ENCODE measurements at regions not wholly inside any gene's neighbourhood (a gene's known extent, or its start where the extent isn't known, plus 50 kb on each side); places are given as distances from the start of the nearest gene placed in this dataset. TPM values are rescaled to one million over a fixed set of nuclear protein-coding genes. Genes with fewer than 3 reads are reported as not detected.

DNA sequence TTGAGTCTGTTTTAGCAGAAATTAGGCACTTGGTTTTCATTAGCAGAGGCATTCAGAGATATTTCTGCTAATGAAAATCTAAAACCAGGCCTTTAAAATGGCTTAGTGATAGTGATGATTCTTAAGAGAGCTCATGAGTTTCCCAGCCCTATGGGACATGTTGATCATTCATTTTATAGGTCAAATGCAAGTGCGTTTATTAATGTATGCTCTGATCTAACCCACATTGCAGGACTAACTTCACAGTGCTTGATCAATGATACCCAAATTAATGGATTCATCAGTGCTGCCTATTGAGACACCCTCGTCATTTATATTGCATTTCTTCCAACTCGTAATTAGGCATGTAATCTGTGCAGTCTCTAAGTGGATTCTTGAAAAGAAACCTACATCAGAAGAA lies 54.7 kb upstream of the ETAA1 start:
- Histone ChIP-seq H3K9me3 (ENCODE audit: control extremely low read depth in 1 of 3, control insufficient read depth in 2 of 3, insufficient read depth in 1 of 3, low read length in 2 of 3) (no peaks in the 10 kb centered on the region), H3K4me3 (ENCODE audit: control extremely low read depth in 1 of 5, extremely low read depth in 1 of 5, insufficient read depth in 1 of 5, low read depth in 2 of 5, low read length in 4 of 5) (no peak overlapping the region), H3K27me3 (replicated peaks in 1 of 4; ENCODE audit: control extremely low read depth in 1 of 4, control insufficient read depth in 3 of 4, insufficient read depth in 4 of 4, low read length in 3 of 4) (no peaks in the 10 kb centered on the region), H4K20me1 (ENCODE audit: control insufficient read depth, insufficient read depth, low read length, poor library complexity, severe bottlenecking) (no peaks in the 10 kb centered on the region), H3K27ac (ENCODE audit: low read length in 2 of 2) (no peak overlapping the region), H3K79me2 (ENCODE audit: control insufficient read depth, insufficient read depth, low read length) (no peaks in the 10 kb centered on the region), H3K4me1 (ENCODE audit: control insufficient read depth in 2 of 2, insufficient read depth in 2 of 2, low read length in 2 of 2) (no peaks in the 10 kb centered on the region), H3K4me2 (replicated peaks; ENCODE audit: low read depth, low read length, poor library complexity, severe bottlenecking) (no peak overlapping the region), H3K36me3 (replicated peaks in 1 of 2; ENCODE audit: control extremely low read depth in 1 of 2, control insufficient read depth in 1 of 2, extremely low read depth in 1 of 2, insufficient read depth in 2 of 2, low read length in 1 of 2) (no peaks in the 10 kb centered on the region), H3K9ac (ENCODE audit: low read length) (no peak overlapping the region), H2AFZ (ENCODE audit: insufficient read depth, low read depth, low read length, poor library complexity, severe bottlenecking) (no peak overlapping the region)
- intact Hi-C loops (cut with micrococcal nuclease) = no loop called here
- ATAC-seq (ENCODE audit: low read depth) = no peak
- Mint-ChIP-seq H3K9me3 (ENCODE audit: insufficient read depth) (no peaks in the 10 kb centered on the region), H3K27me3 (peaks cover 11% of the 10 kb centered on the region), H3K27ac (no peak overlapping the region), H3K4me3 (no peak overlapping the region), H3K4me1 (no peaks in the 10 kb centered on the region)
- CTCF ChIA-PET = no interaction called here
- TF ChIP-seq EZH2 (IDR thresholded peaks at IDR 0.05; ENCODE audit: borderline replicate concordance, insufficient read depth, low read depth, low read length, poor library complexity, severe bottlenecking) = no peak
- TF ChIP-seq, protein P1, sequence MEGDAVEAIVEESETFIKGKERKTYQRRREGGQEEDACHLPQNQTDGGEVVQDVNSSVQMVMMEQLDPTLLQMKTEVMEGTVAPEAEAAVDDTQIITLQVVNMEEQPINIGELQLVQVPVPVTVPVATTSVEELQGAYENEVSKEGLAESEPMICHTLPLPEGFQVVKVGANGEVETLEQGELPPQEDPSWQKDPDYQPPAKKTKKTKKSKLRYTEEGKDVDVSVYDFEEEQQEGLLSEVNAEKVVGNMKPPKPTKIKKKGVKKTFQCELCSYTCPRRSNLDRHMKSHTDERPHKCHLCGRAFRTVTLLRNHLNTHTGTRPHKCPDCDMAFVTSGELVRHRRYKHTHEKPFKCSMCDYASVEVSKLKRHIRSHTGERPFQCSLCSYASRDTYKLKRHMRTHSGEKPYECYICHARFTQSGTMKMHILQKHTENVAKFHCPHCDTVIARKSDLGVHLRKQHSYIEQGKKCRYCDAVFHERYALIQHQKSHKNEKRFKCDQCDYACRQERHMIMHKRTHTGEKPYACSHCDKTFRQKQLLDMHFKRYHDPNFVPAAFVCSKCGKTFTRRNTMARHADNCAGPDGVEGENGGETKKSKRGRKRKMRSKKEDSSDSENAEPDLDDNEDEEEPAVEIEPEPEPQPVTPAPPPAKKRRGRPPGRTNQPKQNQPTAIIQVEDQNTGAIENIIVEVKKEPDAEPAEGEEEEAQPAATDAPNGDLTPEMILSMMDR (IDR thresholded peaks at IDR 0.05) = no peak
- WGBS (ENCODE audit: insufficient coverage) = no CpG with 5 or more reads among the region's 3 CpGs
- POLR2A ChIA-PET = no interaction called here
- no peak for DNase-seq

DNA sequence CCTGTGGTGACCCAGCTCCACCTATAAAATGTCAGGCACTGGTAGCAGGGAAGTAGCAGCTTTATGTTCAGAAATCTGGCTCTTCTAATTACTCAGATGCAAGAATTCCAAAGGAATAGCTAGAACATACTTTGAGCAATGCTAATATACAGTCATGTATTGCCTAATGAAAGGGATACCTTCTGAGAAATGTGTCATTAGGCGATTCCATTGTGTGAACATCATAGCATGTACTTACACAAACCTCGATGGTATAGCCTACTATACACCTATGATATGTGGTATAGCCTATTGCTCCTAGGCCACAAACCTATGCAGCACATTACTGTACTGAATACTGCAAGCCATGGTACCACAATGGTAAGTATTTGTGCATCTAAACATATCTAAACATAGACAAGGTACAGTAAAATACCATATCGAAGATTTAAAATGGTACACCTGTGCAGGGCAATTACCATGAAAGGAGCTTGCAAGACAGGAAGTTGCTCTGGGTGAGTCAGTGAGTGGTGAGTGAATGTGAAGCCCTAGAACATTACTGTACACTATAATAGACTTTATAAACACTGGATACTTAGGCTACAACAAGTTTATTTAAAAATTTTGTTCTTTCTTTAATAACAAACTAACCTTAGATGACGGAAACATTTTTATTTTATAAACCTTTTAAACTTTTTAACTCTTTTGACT lies 50.3 kb upstream of the ETAA1 start:
- Histone ChIP-seq H3K36me3 (replicated peaks in 1 of 2; ENCODE audit: control extremely low read depth in 1 of 2, control insufficient read depth in 1 of 2, extremely low read depth in 1 of 2, insufficient read depth in 2 of 2, low read length in 1 of 2) (no peaks in the 10 kb centered on the region), H3K4me3 (ENCODE audit: control extremely low read depth in 1 of 5, extremely low read depth in 1 of 5, insufficient read depth in 1 of 5, low read depth in 2 of 5, low read length in 4 of 5) (no peak overlapping the region), H3K9me3 (ENCODE audit: control extremely low read depth in 1 of 3, control insufficient read depth in 2 of 3, insufficient read depth in 1 of 3, low read length in 2 of 3) (peaks cover 0 to 8% (median 1%) of the 10 kb centered on the region in 3 donors), H4K20me1 (ENCODE audit: control insufficient read depth, insufficient read depth, low read length, poor library complexity, severe bottlenecking) (no peaks in the 10 kb centered on the region), H3K9ac (ENCODE audit: low read length) (no peak overlapping the region), H3K4me2 (replicated peaks; ENCODE audit: low read depth, low read length, poor library complexity, severe bottlenecking) (no peak overlapping the region), H3K4me1 (ENCODE audit: control insufficient read depth in 2 of 2, insufficient read depth in 2 of 2, low read length in 2 of 2) (no peaks in the 10 kb centered on the region), H3K27ac (ENCODE audit: low read length in 2 of 2) (no peak overlapping the region), H2AFZ (ENCODE audit: insufficient read depth, low read depth, low read length, poor library complexity, severe bottlenecking) (no peak overlapping the region), H3K27me3 (replicated peaks in 1 of 4; ENCODE audit: control extremely low read depth in 1 of 4, control insufficient read depth in 3 of 4, insufficient read depth in 4 of 4, low read length in 3 of 4) (no peaks in the 10 kb centered on the region), H3K79me2 (ENCODE audit: control insufficient read depth, insufficient read depth, low read length) (no peaks in the 10 kb centered on the region)
- DNase-seq (no peak), ATAC-seq (ENCODE audit: low read depth) (no peak)
- CTCF ChIA-PET = no interaction called here
- intact Hi-C loops (cut with micrococcal nuclease) = no loop called here
- TF ChIP-seq, protein P1 (IDR thresholded peaks at IDR 0.05) = no peak
- TF ChIP-seq EZH2 (IDR thresholded peaks at IDR 0.05; ENCODE audit: borderline replicate concordance, insufficient read depth, low read depth, low read length, poor library complexity, severe bottlenecking) = no peak
- no peak overlapping the region for H3K4me3 Mint-ChIP-seq
- POLR2A ChIA-PET = no interaction called here
- WGBS (ENCODE audit: insufficient coverage) = no CpG with 5 or more reads among the region's 4 CpGs
- no peak overlapping the region for H3K27ac Mint-ChIP-seq
- peaks cover 6% of the 10 kb centered on the region for H3K27me3 Mint-ChIP-seq
- H3K9me3 Mint-ChIP-seq (ENCODE audit: insufficient read depth) = peaks cover 3% of the 10 kb centered on the region
- no peaks in the 10 kb centered on the region for H3K4me1 Mint-ChIP-seq

Small RNA genes lying in the stretch of these regions (small RNA-seq; reads per million reads assigned to genes)
- gene AC009474.2 (ENCODE audit: insufficient read length, low read depth, low replicate concordance) = not detected
